NCI-H1048 (cell line): ENCODE measurements at regions not wholly inside any gene's neighbourhood (a gene's known extent, or its start where the extent isn't known, plus 50 kb on each side); places are given as distances from the start of the nearest gene placed in this dataset.
A peak's percentile ranks its signal among the peaks of the same experiment; 100 is the strongest.
"Not testable (repeated sequence)": the region's sequence is repeated elsewhere in the genome, so short reads cannot be mapped to it uniquely, and the experiment has no call there.

Source experiments
- DNase-seq: peaks from one replicate; lab custom pipeline; 2025; lab: John Stamatoyannopoulos, UW

GRCh38 chr21:17044696-17045095 lies 468.1 kb upstream of the CXADR start:
- DNase-seq, result no peak

GRCh38 chr21:17045214-17045853 lies 467.5 kb upstream of the CXADR start:
- no peak for DNase-seq

GRCh38 chr21:17048974-17049373 lies 463.9 kb upstream of the CXADR start:
- DNase-seq, result no peak

- DNase-seq, result no peak
Measured at GRCh38 chr21:17050156-17050555, 462.7 kb upstream of the CXADR start.

- DNase-seq, result no peak
Measured at GRCh38 chr21:17050646-17051045, 462.2 kb upstream of the CXADR start.

GRCh38 chr21:17051054-17051453 lies 461.8 kb upstream of the CXADR start:
- DNase-seq, result no peak

- DNase-seq, result no peak
Measured at GRCh38 chr21:17053321-17053720, 459.5 kb upstream of the CXADR start.

GRCh38 chr21:17059936-17060335 lies 452.9 kb upstream of the CXADR start:
- DNase-seq, result no peak

GRCh38 chr21:17066006-17066405 lies 446.8 kb upstream of the CXADR start:
- no peak for DNase-seq

GRCh38 chr21:17071093-17071492 lies 441.8 kb upstream of the CXADR start:
- DNase-seq, result no peak

- no peak for DNase-seq
Measured at GRCh38 chr21:17081193-17081592, 431.6 kb upstream of the CXADR start.

GRCh38 chr21:17082843-17083483 lies 429.9 kb upstream of the CXADR start:
- DNase-seq, result no peak

GRCh38 chr21:17085707-17086106 lies 427.1 kb upstream of the CXADR start:
- no peak for DNase-seq

- DNase-seq, result no peak
Measured at GRCh38 chr21:17088500-17088899, 424.3 kb upstream of the CXADR start.

GRCh38 chr21:17089091-17089491 lies 423.8 kb upstream of the CXADR start:
- DNase-seq, result peak; percentile 3

GRCh38 chr21:17101696-17102095 lies 411.1 kb upstream of the CXADR start:
- DNase-seq, result no peak

GRCh38 chr21:17105932-17106331 lies 406.9 kb upstream of the CXADR start:
- DNase-seq, result no peak

GRCh38 chr21:17114045-17114444 lies 398.8 kb upstream of the CXADR start:
- no peak for DNase-seq

- DNase-seq, result no peak
Measured at GRCh38 chr21:17118638-17119384, 394.0 kb upstream of the CXADR start.

- no peak for DNase-seq
Measured at GRCh38 chr21:17119466-17120297, 393.2 kb upstream of the CXADR start.

- not testable (repeated sequence) for DNase-seq
Measured at GRCh38 chr21:17127395-17127794, 385.4 kb upstream of the CXADR start.

GRCh38 chr21:17128132-17128531 lies 384.7 kb upstream of the CXADR start:
- DNase-seq, result no peak
